NCI-H524 treated with DMSO at 0.1 percent for 48 hours (cell line): ENCODE measurements at regions not wholly inside any gene's neighbourhood (a gene's known extent, or its start where the extent isn't known, plus 50 kb on each side); places are given as distances from the start of the nearest gene placed in this dataset.
A peak's percentile ranks its signal among the peaks of the same experiment; 100 is the strongest.

Source experiments
- DNase-seq: peaks from one replicate; lab custom pipeline; 2025; lab: John Stamatoyannopoulos, UW

DNA sequence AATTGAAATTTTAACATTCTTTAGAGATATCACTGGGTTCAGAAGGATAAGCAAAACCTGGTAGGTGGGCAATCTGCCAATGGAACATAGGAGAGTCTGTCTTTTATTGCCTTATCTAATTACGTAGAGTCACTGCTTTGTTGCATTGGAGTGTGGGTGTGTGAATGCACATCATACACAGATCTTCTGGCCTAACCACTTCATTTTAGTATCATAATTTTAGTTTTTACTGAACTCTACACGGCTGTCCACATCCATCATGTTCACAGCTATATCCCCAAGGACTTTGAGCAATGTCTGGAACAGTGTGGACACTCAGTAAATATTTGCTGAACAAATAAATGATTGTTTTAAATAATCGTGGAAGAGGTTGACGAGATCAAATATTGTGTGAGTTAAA, 104.6 kb upstream of the AKIRIN2 start:
- DNase-seq, result no peak

DNA sequence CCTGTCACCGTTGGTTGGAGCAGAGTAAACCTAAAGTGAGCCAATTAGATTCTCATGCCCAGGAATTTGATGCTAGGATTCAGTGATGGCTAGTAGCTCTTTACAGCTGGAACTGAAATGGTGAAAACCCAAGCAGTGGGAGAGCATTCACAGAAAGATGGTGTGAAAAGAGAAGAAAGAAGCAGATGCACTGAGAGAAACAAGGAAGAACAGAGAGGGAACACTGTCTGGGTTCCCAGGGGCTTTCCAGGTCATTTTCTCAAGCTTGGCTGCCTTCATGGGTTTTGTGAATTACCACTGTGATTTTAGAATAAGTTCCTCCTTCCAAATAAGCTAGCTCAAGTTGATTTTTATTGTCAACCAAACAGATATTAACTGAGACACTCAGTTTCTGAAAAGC, 104.1 kb upstream of the AKIRIN2 start:
- no peak for DNase-seq

DNA sequence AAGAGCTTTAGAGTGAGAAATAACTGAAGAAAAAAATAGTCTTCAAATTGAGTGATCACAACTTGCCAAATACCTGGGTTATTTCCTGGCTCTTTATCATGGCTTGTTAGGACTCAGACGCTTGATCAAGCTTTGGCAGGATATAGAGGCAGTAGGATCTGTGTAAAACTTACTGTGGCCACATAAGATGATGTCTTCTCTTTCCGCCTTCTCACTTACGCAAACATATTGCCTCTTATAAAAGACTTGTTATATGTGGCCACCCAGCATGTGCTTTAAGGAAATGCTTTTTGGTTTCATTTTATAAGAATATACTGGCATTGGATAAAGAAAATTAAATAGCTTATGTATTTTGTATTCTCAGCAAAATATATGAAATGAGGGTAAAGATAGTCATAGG, 101.8 kb upstream of the AKIRIN2 start:
- DNase-seq, result no peak

DNA sequence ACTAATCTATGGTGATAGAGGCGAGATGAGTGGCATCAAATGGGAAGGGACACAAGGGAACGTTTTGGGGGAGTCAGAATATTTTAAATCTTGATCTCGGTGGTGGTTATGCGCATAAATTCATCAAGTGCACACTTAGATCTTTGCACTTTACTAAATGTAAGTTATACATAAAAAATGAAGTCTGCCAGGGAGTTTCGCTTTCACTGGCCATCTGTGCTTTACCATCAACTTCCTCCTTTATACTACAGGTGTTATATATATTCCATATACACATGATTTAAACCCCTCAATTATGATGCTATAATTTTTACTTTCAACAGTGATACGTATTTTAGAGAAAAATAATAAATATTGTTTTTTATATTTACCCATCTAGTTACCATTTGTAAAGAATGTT, 97.6 kb upstream of the AKIRIN2 start:
- no peak for DNase-seq

DNA sequence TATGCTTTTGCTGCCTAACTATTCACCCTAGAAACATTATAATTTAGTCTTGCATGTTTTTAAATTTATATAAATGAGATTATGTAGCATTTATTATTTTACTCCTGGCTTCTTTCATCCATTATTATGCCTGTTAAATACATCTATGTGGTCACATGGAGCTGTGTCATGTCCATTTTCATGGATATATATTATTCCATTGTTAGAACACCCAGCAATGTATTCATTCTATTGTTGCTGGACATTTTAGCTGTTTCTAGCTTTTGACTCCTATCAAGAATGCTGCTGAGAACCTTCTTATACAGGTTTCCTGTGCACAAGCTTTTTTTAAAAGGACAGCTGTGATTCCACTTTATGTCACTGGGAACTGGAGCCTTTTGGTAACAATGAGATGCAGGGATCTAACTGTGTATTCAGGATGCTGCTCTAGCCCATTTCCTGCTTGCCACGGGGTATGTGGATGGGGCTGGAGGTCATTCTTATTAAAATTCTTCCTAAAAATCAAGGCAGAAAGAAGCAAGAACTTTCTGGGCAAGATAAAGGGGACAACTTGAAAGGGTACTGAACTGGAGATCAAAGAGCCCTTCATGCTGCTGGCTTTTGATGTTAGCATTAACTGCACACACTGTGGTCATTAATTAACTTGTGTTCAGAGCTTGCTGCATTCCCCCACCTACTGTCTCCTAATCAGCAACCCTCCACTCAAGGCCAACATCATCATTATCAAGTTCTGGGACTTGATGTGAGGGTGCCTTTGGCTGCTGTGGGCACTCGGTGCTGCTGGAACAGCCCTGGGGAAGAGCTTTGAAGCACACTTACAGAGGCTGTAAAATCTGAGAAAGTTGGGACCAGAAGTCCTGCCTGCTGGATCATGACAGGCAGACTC, 96.6 kb upstream of the AKIRIN2 start:
- DNase-seq, result no peak

DNA sequence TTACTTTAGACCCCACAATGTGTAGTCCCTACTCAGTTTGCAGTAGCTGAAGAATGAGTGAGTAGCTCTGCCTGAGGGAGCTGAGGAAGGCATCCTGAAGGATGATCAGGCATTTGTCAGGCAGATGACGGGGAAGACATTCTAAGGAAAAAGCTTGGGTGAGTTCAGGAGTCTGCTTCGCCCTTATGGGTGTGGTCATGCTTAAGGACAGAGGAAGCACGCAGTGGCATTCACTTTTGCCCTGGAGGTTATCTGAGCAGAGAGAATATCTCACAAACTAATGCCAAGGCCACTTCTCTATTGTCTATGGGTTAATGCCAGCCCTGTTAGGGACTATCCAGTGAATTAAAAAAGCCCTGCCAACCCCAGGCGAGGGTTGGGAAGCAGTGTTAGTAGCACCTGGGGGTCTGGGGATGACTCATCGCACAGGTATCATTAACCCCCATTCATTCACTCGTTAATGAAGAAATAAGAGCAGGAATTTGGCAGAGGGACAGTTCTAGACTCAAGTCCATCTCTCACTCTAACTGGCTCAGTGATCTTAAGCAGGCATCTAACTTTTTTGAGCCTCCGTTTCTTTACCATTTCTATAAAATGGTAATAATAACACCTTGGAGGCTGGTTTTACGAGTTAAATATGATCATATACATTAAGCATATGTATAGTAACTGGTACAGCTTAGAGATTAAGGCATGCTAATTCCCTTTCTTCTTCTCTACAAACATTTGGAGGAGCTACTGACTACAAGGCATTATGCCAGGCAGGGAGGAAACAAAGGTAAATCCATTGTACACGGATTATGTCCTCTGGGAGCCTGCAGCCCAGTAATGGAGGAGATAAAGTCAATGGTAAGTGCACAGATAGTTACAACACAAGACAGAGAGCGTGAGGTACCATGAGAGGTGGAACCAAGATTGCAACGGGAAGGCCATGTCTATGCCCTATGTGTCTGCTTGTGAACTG, 93.2 kb upstream of the AKIRIN2 start:
- DNase-seq, result no peak

DNA sequence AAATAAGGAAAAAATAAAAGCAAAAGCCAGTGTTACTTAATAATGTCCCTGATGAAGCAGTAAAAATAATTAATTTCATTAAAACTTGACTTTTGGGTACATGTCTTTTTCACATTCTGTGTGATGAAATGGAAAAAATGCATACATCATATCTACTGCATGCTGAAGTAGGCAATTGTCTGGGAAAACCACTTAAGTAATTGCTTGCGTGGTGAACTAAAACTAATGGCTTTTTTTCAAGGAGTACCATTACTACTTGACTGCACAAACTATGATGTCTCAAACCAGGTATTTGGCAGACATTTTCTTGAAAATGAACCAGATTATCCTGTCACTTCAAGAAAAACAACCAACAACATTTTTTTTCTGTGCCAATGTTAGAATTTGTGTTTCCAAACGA, 91.3 kb upstream of the AKIRIN2 start:
- DNase-seq, result no peak

DNA sequence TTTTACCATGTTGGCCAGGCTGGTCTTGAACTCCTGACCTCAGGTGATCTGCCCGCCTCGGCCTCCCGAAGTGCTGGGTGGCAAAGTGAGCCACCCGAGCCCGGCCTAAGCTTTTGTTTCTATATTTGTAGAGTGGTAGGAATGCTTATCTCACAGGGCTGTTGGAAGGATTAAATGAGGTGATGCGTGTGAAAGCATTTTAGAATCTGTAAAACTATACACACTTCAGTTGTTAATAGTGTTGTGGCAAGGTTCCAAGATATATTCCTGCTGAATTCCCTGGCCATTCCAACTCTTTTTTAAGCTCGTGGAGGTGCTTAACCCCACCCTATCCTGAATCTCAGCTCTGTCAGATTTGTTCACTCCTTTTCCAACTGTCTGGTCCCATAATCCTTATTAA, 89.9 kb upstream of the AKIRIN2 start:
- DNase-seq, result peak; percentile 94

DNA sequence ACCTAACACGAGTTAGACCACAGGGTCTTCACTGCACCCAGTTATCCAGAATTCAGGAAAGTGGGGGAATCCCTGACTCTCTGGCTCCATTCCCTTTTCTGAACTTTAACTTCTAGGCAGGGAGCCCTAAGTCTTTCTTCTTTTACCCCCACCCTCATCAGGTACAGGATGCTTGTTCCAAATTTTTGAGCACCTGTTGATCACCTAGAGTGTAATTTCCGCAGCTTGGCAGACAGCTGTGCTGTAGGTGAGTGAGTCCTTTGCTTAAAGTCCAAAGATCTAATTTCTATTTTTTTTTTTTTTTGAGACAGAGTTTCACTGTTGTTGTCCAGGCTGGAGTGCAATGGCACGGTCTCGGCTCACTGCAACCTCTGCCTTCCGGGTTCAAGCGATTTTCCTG, 89.5 kb upstream of the AKIRIN2 start:
- DNase-seq, result no peak

DNA sequence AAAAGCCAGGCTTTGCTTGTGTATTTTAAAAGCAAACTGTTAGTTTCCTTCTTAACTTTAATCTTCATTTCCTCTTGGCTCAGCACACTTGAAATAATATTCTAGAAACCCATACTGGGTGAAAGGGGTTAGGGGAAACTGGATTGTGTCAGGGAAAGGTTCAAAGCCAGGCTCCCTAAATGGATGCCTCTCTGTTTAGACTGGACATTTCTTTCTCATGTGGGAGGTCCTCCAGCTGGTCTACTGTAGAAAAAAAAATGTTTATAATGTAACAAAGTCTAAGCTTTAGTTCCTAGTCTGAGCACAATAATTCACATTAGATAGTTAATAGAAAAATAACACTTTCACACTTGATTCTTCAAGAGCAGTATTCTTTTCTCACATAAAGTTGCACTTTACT, 89.0 kb upstream of the AKIRIN2 start:
- DNase-seq, result no peak

DNA sequence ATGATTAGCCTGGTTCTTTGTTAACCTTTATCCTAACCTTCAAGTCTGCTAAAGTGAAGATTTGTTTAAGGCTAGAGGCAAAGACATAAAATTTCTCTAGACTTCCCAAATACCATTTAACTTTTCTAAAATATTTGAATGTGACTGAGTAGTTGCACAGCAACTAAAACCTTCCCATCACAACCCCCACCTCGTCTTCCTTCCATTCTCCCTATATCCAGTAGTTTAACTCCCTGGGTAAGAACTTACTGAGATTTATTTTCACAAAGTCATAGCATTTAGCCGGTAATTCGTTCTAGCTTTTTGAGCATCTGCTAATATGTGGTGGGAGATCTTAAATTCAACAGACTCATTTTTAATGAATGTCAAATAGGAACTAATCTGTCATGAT, 87.9 kb upstream of the AKIRIN2 start:
- no peak for DNase-seq

DNA sequence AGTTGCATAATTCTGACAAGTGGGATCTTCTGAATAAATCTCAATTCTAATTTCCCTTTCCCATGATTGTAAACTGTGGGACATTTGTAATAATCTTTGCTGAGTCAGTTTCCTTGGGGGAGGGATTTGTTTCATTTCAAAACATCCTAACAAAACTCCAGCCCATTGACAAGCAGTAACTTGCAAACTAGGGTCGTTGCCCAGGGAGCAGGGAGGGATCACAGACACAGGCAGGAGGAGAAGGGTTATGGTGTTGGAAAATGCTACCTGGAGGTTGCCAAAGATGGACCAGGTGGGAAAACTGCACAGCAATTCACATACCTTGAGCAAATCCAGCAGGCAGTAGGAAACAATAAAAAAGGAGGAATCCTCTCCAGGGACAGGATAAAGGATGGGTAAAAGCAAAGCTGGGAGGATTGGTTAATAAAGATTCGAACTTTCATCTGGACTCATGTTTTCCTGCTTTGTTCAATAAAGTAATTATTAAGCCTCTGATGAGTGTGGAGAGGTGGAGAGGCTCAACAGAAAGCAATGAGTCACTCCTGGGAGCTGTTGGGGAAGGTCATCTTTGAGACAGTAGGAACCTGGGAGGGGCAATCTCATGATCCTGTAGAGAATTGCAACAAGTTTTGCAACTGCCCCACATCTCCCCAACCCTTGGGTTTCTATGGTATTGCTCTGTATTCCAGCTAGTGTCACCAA, 87.3 kb upstream of the AKIRIN2 start:
- DNase-seq, result no peak

DNA sequence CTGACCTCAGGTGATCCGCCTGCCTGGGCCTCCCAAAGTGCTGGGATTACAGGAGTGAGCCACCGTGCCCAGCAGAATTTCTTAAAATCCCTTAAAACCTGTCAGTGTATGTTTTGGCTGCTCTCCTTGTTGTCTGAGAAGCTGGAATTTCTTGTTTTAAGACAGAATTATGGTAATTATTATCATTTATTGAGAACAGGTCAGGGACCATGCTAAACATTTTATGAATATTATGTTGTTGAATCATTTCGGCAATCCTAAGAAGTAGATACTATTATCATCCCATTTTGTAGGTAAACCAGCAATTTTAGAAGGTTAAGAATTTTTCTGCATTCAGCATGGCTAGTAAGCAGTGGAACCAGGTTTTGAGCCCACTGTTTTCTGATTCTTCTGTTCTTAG, 86.1 kb upstream of the AKIRIN2 start:
- DNase-seq, result no peak

DNA sequence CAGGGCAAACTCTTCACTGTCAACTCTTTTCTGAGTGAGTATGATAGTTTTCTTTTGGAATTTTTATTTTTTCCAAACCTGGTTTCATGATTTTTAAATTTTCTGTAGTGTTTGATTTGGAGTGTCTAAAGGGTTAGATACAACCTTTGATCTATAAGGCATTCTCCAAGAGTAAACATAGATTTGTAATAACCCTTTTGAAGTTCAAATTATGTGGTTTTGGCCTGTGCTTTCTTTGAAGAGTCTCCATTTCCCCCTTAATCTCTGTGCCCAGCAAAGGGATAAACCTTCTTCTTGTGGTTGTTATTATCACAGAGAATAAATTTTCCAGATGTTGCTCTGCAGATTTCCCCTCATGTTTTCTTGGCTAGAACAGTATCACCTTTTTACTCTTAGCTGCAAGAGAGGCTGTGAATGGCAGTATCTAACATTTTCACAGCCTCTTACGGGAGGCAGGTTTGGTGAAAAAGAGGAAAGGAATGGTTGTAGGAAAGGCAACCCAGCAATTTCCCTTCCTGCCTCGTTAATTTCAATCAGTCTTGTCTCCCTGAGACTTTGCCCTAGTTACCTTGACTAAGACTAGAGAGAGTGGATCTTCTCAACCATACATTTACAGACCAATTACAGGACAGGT, 83.3 kb upstream of the AKIRIN2 start:
- no peak for DNase-seq

DNA sequence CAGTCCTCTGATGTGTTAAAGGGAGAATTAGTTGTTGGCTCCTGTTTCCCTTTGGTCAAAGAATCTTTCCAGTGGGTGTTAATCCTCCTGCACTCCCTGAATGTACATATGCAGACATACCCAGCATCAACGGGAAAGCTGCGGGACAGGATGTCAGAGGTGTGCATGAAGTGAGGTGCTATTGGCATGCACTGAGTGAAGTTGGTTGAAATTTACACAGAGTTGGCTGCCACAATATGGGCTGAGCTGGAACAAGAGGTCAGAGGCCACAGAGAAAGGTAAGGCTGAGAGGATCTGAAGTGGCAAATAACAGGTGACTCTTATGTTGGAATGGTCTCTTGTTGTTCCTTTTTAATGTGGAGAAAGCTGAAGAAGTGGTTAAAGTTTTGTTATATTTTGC, 82.7 kb upstream of the AKIRIN2 start:
- no peak for DNase-seq

DNA sequence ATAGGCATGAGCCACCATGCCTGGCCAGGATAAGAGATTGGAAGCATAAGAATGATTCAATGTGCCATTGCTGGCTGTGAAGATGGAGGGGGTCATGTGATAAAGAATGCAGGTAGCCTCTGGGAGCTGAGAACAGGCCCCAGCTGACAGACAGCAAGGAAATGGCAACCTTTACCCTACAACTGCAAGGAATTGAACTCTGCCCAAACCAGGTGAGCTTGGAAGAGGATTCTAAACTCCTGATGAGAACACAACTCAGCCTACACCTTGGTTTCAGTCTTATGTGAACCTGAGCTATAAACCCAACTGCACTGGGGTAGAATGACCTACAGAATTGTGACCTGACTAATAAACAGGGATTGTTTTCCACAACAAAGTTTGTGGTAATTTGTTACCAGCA, 82.0 kb upstream of the AKIRIN2 start:
- DNase-seq, result no peak

DNA sequence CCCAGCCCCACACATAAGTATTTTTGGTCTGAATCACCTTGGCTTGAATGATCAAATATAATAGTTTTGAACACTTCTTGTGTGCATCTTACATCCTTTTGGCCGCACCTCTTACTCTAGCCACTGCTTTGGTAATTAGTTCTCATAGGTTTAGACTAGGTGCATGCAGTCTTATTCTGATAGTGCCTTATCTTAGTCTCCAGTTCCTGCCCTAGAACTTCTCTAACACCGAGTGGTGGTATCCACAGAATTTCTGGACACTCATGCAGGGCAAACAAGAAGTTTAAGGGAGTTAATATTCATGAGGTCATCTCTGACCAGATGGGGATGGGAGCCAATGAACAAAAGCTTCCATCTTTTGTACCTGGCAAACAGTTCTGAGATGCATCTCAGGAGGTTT, 77.5 kb upstream of the AKIRIN2 start:
- DNase-seq, result no peak

DNA sequence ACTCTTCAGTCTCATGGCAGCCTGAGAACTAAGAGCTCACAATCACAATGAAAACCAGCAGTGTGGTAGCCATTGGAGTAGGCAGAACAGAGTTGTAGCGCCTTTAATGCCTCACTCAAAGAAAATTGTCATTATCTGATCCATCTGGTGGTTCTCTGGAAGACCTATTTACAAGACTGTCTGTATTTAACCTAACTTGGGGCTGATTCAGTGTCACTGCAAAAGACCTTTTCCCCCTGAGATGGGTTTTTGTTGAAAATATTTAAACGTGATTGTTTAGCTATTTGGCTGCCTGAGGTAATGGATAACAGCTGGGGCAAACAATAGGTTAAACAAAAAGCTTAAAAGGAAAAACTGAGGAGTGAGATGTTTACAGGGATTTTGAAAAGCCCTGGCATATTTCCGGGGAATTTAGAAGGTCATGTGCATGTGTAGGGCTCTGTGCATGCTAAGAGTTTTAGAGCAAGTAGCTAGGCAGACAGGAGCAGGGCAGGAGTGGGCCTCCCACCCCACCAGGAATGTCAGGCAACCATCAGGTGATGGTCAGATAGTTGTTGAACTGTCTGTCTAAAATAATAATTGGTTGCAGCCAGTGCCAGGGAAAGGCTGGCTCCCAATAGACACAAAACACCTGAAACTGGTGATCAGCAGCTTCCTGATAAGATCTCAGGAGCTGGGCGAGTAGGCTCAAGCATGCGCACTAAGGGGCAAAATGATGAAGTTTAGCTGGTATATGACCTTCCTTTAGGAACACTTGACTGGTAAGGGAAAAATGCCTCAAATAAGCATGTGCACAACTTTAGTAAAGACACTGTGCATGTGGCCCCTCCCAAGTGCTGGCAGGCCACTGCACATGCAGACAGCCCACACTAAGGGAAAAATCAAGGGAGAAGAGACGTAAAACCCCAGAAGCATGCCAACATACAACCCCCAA, 70.8 kb upstream of the AKIRIN2 start:
- no peak for DNase-seq

DNA sequence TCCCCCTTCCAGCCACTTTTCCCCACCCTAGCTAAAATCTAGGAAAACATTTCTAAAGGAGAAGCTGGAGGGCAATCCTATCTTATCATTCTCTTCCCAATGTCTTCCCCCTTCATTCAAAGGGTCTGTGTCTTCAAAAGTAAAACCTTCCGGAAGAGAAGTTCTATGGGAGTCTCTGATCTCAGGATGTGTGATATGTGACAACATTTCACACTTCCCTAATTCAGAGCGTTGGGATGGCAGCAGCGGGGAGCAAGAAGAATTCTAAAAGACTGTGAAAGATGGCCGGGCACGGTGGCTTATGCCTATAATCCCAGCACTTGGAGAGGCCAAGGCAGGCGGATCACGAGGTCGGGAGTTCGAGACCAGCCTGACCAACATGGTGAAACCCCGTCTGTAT, 65.4 kb upstream of the AKIRIN2 start:
- no peak for DNase-seq

DNA sequence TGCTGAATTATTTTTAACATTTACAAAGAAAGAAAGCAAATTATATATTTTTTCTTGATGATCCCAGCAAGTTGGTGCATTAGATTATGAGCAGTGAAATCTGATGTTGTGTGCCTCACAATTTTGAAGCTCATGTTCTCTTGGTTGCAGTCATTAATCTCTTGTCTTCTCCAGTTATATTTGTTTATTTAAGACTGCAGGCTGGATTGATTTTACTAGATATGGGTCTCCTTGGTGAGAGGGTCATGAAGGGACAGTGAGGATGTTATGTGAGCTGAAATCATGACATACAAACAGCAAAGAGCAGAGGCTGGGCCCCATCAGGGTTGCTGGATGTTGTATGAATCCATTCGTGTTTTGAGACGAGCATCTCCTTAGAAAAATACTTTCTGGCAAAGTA, 64.2 kb upstream of the AKIRIN2 start:
- no peak for DNase-seq

DNA sequence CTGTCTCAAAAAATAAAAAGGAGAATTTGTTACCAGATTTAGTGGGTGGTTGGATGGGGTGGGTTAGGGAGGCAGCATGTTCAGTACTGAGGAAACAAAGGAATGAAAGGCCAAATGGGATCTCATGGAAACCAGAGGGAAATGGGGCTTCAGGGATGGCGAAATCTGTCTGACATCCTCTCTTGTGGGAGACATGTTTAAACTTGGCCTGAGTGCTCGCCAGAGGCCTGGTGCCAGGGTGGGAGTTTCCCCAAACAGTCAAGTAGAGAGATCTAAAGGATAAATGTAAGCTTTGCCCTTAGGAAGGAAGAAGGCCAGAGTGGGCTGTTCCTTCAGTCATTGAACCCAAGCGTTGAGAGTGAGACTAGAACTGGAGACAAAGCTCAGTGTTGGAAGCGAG, 61.9 kb upstream of the AKIRIN2 start:
- DNase-seq, result no peak
